CD4-positive, alpha-beta T cell treated with Interleukin-17A for 4 hours (primary cell): ENCODE measurements at regions not wholly inside any gene's neighbourhood (a gene's known extent, or its start where the extent isn't known, plus 50 kb on each side); places are given as distances from the start of the nearest gene placed in this dataset.

ENCODE experiments used
- DNase-seq: peaks from one replicate; pipeline ENCODE4 v3.0.0-alpha.2; 2020; ENCODE audit warnings: mixed read lengths

DNA sequence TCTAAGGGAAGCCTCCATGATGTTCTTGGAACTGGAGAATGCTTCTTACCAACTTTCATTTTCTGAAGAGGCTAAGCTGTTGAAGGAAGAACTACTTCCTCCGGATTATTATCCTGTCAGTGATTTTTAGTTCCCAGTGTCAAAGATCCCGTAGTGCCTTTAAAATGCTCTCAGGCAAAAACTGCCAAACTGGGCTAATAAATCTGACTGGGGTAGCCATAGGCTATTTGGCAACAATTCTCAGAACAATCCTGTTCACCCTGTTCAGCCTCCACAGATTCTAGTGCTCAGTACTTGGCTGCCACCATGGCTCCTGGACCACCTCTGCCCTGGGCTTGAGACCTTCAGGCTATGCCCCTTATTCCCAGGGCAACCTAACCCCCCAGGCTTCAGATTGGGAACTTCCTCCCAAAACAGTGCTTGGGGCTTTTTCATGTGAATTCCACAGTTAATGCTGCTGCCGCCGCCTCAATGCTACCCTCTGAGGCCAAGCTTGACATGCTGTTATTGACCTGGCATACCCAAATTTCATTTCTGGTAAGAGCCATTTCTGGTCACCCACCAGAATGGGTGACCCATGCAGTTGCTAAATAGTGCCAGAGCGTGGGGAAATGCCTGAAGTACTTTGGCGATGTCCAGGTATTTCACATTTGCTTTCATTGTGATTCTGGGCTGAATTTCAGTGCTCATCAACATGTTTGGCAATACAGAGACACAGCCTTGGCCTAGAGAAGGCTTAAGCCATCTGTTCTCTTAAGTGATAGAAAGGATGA is 110.0 kb upstream of the ARHGAP5 start:
- DNase-seq, result no peak

DNA sequence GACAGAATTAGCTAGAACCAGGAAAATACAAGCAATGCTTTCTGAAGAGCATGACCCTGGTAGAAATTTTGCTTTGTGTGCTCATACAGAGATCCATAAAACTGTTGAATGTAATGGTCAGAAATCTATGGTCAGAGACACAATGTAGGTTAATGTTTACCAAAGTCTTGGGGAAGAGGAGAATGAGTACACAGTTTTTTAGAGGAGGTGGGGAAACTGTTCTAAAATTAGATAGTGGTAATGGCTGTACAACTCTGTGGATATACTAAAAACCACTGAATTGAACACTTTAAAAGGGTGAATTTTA is 109.5 kb upstream of the ARHGAP5 start:
- no peak for DNase-seq

GRCh38 chr14:31968107-31968810 is 108.8 kb upstream of the ARHGAP5 start:
- DNase-seq, result no peak

GRCh38 chr14:31968956-31969698 is 108.0 kb upstream of the ARHGAP5 start:
- no peak for DNase-seq

DNA sequence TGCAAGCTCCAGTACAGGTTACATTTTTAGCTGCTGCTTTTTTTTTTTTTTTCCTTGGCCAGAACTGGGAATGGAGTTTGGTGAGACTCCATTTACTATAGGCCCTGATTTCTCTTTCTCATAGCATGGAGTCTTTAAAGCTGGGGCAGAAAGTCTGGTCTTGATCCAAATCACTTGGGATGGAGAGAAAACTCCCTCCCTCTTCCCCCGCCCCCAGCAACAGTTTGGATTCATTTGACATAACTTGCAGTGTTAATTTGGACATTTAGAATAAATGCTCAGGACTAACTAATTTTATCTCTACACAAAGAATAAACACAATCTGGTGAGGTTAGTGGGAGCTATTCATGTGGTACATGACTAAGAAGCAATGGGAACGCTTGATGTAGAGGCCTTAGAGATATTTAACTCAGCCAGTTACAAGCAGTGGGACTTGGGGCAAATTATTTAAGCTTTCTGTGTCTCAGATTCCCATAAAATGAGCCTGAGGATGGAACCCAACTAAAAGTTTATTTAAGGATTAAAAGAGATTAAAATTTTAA is 107.3 kb upstream of the ARHGAP5 start:
- no peak for DNase-seq

GRCh38 chr14:31970744-31971143 is 106.4 kb upstream of the ARHGAP5 start:
- no peak for DNase-seq

GRCh38 chr14:31971612-31972011 is 105.5 kb upstream of the ARHGAP5 start:
- no peak for DNase-seq

DNA sequence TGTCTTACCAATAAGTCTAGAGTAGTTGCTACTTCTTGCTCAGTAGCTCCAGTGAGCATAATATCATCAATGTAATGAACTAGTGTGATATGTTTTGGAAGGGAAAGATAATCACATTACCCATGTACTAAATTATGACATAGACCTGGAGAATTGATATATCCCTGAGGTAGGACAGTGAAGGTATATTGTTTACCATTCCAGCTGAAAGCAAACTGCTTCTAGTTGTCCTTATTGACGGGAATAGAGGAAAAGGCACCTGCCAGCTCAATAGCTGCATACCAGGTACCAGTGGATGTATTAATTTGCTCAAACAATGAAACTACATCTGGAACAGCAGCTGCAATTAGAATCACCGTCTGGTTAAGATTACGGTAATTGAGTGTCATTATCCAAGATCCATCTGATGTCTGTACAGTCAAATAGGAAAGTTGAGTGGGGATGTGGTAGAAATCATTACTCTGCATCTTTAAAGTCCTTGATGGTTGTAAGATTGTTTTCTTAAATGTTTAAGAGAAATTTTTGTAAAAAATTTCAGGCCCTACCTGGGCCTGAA is 100.0 kb upstream of the ARHGAP5 start:
- no peak for DNase-seq

GRCh38 chr14:31978423-31978822 is 98.7 kb upstream of the ARHGAP5 start:
- DNase-seq, result no peak

DNA sequence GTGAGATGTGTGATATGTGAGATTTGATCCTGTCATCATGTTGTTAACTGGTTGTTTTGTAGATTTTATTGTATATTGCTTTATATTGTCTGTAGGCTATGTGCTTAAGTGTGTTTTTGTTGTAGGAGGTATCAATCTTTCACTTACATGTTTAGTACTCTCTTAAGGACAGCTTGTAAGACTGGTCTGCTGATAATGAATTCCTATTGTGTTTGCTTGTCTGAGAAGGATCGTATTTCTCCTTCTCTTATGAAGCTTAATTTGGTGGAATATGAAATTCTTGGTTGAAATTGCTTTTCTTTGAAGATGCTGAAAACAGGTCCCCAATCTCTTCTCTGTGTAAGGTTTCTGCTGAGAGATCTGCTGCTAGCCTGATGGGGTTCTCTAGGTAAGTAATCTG is 94.5 kb upstream of the ARHGAP5 start:
- DNase-seq, result no peak

DNA sequence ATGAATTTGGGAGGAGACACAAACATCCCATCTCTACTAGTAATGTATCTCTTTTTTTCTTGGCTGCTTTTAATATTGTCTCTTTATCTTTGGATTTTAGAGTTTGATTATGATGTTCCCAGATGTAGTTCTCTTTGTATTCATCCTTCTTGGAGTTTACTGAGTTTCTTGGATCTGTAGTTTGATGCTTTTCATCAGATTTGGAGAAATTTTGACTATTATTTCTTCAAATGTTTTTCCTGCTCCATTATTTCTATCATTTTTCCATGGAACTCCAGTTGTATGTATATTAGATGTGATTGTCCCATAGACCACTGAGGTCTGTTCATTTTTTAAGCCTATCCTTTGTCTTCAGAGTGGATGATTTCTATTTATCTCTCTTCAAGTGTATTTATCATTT is 90.7 kb upstream of the ARHGAP5 start:
- no peak for DNase-seq

GRCh38 chr14:31987721-31988120 is 89.4 kb upstream of the ARHGAP5 start:
- DNase-seq, result no peak

DNA sequence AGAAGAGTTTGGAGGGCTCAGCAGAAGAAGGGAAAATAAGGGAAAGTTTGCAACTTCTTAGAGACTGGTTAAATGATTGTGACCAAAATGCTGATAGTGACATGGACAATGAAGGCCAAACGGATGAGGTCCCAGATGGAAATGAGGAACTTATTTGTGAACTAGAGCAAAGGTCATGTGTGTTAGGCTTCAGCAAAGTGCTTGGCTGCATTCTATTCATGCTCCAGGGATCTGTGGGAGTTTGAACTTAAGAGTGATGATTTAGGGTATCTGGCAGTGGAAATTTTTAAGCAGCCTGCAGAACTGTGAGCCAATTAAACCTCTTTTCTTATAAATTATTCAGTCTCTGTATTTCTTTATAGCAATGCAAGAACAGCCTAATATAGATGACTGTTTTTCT is 88.9 kb upstream of the ARHGAP5 start:
- no peak for DNase-seq

DNA sequence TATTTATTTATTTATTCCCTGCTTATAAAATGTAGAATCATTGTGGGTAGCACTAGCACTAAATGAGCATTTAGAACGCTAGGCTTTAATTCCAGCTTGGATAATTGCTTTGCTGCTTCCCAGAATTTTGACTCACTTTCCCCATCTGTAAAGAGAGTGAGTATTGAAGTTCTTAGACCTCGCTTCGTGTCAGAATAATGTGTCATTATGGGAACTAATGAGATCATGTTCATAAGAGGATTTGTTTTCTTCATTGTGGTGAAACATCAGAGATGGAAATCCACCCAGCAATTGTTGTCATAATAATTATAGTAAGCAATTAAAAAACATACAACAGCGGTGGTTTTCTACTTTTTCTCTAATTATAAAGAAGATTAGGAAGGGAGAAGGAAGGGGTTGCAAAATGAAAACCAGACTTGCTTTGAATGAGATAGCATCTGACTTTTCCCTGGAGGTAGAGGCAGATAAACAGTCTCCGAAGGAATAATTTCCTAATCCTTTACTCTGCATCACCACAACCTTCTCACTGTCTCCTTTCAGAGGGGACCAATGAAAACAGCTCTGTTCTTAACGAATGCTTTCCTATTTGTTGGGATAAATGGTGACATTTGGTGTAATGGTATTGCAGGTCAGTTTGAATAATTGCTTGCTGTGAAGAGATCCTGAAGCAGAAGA is 86.8 kb upstream of the ARHGAP5 start:
- DNase-seq, result no peak

DNA sequence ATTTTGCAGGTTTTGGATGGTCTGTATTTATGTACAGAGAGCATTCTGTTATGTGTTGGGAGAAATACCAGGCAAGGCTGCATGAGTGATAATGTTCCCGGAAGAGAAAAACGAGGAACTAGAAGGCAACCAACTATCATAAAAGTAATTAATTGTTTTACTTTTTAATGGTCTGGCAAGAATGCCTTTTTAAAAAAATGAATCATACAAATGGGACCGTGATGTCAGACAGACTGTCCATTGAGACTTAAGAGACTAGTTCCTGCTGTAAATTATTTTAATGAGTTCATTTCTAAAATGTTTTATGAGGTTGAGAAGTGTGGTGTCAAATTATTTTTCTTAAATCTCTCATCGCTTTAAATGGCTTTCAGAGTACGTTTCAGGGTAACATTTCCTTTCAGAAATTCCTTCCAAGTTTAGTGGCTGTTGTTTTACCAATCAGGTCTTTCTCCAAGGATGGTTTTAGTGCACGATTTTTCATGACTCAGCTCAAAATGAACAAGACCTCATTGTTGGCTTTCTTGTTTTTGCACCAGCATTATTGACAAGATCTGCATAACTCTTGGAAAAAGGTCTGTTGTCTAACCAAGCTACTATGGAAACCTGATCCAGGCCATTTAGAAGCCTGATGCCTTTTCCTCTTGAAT is 86.1 kb upstream of the ARHGAP5 start:
- no peak for DNase-seq

- DNase-seq, result no peak
Observed at GRCh38 chr14:31992011-31992447, 85.1 kb upstream of the ARHGAP5 start.

- DNase-seq, result no peak
Observed at GRCh38 chr14:31993521-31993951, 83.6 kb upstream of the ARHGAP5 start.

DNA sequence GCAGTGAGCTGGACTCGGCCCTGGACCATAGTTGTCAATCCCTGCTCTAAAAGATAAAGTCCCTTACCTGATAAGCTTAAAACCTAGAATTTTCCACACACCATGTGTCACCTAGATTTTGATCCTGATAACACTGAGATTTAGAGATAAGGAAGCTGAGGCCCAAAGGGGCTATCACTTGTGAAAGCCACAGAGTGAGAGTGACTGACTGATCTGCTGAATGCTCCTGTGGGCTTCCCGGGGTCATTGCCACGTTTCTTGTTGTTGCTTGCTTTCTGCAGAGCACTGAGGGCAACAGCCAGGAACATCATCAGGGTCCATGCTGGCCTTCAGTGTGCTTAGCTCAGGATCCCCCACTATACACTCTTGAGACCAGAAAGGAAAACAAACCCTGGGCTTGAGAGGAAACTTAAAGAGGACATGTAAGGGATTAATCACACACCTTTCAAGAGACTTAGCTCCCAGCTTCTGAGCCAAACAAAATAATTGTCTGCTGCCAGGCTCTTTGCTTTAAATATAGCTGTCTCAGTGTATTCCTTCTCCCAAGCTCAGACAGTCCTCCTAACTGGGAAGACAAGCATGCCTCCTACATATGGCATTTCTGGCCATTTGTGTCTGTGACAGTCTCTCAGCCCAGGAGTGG is 82.6 kb upstream of the ARHGAP5 start:
- no peak for DNase-seq

GRCh38 chr14:32003585-32003984 is 73.5 kb upstream of the ARHGAP5 start:
- no peak for DNase-seq

DNA sequence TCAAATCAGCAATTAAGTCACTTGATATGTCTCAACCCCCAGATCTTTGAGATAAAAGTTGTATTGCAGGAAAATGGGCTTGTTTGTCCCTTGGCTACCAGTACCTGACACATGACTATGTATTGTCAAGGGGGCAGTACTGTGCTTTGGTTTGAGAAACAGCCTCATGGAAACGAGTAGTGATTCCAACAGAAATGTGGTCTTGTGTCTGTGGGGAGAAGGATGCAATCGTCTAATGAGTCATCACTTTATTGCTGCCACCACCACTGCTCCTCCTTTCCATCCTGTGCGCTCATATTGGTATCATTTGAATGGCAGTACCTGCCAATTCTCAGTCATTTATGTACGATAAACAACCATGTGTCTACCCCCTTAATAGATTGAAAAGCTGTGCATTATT is 72.8 kb upstream of the ARHGAP5 start:
- no peak for DNase-seq

- DNase-seq, result no peak
Observed at GRCh38 chr14:32005628-32006027, 71.5 kb upstream of the ARHGAP5 start.
